ENCODE measurements at regions not wholly inside any gene's neighbourhood (a gene's known extent, or its start where the extent isn't known, plus 50 kb on each side); places are given as distances from the start of the nearest gene placed in this dataset.

DNA sequence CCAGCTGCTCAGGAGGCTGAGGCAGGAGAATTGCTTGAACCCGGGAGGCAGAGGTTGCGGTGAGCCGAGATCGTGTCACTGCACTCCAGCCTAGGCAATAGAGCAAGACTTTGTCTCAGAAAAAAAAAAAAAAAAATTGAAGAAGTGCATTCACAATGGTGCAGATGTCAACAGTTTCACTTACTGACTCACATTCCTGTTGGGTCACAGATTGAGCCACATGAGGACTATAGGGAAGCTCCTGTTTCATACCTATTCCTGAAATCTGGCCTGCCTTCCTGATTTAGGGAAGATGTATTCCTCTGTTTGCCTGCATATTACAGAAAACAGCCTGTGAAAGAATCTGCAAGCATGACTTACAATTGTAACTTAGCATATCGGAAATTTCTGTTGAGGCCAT is 78.2 kb downstream of the AKR1C4 start:
- H3K27me3 ChIP-seq (ENCODE audit: control insufficient read depth, insufficient read depth, low read length), result no peaks in the 10 kb centered on the region
- peaks cover 56% of the 10 kb centered on the region for H3K36me3 Mint-ChIP-seq
- 93% methylated on average over 5 of the region's 5 CpGs for WGBS (ENCODE audit: insufficient coverage)
- no peaks in the 10 kb centered on the region for H3K9me3 ChIP-seq (ENCODE audit: control insufficient read depth, insufficient read depth, low read length)
- intact Hi-C loops (cut with micrococcal nuclease), result no loop called here
- H3K27ac ChIP-seq (ENCODE audit: low read length), result no peak overlapping the region
- no peak overlapping the region for H3K4me3 ChIP-seq (ENCODE audit: low read length)
- peaks cover 15 to 20% of the 10 kb centered on the region in 2 donors for H3K4me1 Mint-ChIP-seq
- H3K27me3 Mint-ChIP-seq (ENCODE audit: low read depth in 2 of 2), result no peaks in the 10 kb centered on the region
- H3K27ac Mint-ChIP-seq, result no peak overlapping the region
- no peak for DNase-seq
- H3K9me3 Mint-ChIP-seq, result no peaks in the 10 kb centered on the region
- no peaks in the 10 kb centered on the region for H3K36me3 ChIP-seq (ENCODE audit: control insufficient read depth, insufficient read depth, low read length)
- no peak for ATAC-seq
- TF ChIP-seq, protein P1, sequence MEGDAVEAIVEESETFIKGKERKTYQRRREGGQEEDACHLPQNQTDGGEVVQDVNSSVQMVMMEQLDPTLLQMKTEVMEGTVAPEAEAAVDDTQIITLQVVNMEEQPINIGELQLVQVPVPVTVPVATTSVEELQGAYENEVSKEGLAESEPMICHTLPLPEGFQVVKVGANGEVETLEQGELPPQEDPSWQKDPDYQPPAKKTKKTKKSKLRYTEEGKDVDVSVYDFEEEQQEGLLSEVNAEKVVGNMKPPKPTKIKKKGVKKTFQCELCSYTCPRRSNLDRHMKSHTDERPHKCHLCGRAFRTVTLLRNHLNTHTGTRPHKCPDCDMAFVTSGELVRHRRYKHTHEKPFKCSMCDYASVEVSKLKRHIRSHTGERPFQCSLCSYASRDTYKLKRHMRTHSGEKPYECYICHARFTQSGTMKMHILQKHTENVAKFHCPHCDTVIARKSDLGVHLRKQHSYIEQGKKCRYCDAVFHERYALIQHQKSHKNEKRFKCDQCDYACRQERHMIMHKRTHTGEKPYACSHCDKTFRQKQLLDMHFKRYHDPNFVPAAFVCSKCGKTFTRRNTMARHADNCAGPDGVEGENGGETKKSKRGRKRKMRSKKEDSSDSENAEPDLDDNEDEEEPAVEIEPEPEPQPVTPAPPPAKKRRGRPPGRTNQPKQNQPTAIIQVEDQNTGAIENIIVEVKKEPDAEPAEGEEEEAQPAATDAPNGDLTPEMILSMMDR (IDR thresholded peaks at IDR 0.05), result no peak
- H3K4me3 Mint-ChIP-seq, result no peak overlapping the region
- no peaks in the 10 kb centered on the region for H3K4me1 ChIP-seq (ENCODE audit: control insufficient read depth, insufficient read depth, low read length)

DNA sequence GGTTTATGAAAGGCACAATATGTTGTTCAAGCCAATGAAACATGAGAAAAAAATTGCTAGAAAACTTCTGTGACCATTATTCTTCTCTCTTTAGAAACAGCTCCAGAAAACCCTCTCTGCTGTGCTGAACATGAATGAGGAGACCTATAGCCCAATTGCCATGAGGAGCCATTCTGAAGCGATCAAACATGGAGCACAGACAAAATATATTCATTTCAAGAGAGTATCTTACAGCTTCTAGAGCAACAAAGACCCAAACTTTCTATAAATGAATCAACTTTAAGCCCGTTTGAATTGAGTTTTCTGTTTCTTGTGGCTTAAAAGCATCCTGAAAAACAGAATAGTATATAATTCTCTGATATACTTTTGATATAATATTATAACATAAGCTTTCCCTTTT is 83.4 kb upstream of the UCN3 start:
- TF ChIP-seq, protein P1 (IDR thresholded peaks at IDR 0.05), result no peak
- no peak for ATAC-seq
- intact Hi-C loops (cut with micrococcal nuclease), result no loop called here
- DNase-seq, result no peak
- Mint-ChIP-seq H3K4me3 (no peak overlapping the region), H3K27me3 (ENCODE audit: low read depth in 2 of 2) (no peaks in the 10 kb centered on the region), H3K4me1 (peaks cover 36 to 41% of the 10 kb centered on the region in 2 donors), H3K9me3 (no peaks in the 10 kb centered on the region), H3K36me3 (peaks cover 45% of the 10 kb centered on the region), H3K27ac (peak overlapping the region in 1 of 2 donors; percentile 49)
- H3K36me3 ChIP-seq (ENCODE audit: control insufficient read depth, insufficient read depth, low read length), result no peaks in the 10 kb centered on the region
- no peak overlapping the region for H3K27ac ChIP-seq (ENCODE audit: low read length)
- no peaks in the 10 kb centered on the region for H3K27me3 ChIP-seq (ENCODE audit: control insufficient read depth, insufficient read depth, low read length)
- H3K4me3 ChIP-seq (ENCODE audit: low read length), result no peak overlapping the region
- 100% methylated on average over 1 of the region's 2 CpGs for WGBS (ENCODE audit: insufficient coverage)
- no peaks in the 10 kb centered on the region for H3K9me3 ChIP-seq (ENCODE audit: control insufficient read depth, insufficient read depth, low read length)
- H3K4me1 ChIP-seq (ENCODE audit: control insufficient read depth, insufficient read depth, low read length), result peaks cover 16% of the 10 kb centered on the region

DNA sequence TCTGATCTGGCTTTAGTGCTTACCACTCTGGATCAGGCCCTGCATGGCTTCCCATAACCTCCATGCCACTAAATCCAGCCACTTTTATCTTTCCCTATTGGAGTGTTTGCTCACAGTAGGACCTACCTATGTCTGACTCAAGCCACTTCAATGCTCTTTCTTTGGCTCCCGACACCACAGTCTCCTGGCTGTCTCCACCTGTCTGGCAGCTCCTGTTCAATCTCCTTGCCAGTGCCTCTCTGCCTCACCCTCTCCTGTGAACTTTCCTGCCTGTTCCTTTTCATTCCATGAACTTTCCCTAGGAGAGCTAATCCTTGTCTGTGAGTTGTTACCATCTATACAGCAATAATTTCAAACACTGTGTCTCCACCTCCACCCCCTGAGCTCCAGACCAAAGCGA is 82.6 kb upstream of the UCN3 start:
- Histone ChIP-seq H3K27ac (ENCODE audit: low read length) (no peak overlapping the region), H3K27me3 (ENCODE audit: control insufficient read depth, insufficient read depth, low read length) (no peaks in the 10 kb centered on the region), H3K4me3 (ENCODE audit: low read length) (no peak overlapping the region), H3K4me1 (ENCODE audit: control insufficient read depth, insufficient read depth, low read length) (peaks cover 16% of the 10 kb centered on the region), H3K9me3 (ENCODE audit: control insufficient read depth, insufficient read depth, low read length) (no peaks in the 10 kb centered on the region), H3K36me3 (ENCODE audit: control insufficient read depth, insufficient read depth, low read length) (no peaks in the 10 kb centered on the region)
- Mint-ChIP-seq H3K27me3 (ENCODE audit: low read depth in 2 of 2) (no peaks in the 10 kb centered on the region), H3K9me3 (no peaks in the 10 kb centered on the region), H3K36me3 (peaks cover 37% of the 10 kb centered on the region), H3K27ac (peak overlapping the region in 1 of 2 donors; percentile 92), H3K4me3 (no peak overlapping the region), H3K4me1 (peaks cover 41% of the 10 kb centered on the region in 2 donors)
- WGBS (ENCODE audit: insufficient coverage), result 98% methylated on average over 2 of the region's 2 CpGs
- intact Hi-C loops (cut with micrococcal nuclease), result loop anchor here (2.0 kb wide), 1 partner anchor 187 kb away; the partner anchor contains the start of gene AKR1C3
- TF ChIP-seq, protein P1 (IDR thresholded peaks at IDR 0.05), result no peak
- DNase-seq, result no peak
- ATAC-seq, result no peak

Measured in natural killer cell (primary cell).